ENCODE measurements at regions not wholly inside any gene's neighbourhood (a gene's known extent, or its start where the extent isn't known, plus 50 kb on each side); places are given as distances from the start of the nearest gene placed in this dataset.

DNA sequence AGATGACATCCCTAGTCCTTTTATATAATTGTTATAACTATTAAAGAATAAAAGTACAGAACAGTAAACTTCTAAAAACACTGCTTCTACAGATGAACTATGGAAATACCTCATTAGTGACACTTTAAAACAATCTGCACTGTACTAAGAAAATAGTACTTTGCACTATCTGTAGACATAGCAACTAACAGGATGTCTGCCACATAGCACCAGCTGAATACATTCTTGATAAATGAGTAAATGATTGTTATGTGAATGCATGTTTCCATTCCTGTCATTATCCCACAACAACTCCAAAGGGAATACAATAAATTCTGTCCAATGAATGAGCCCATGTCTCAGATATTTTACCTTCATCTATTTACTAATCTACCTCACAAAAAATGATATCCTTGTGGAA, 115.3 kb upstream of the SLC35G4 start:
- H3K27ac ChIP-seq (ENCODE audit: extremely low read depth, low read depth, low read length): no peak overlapping the region
- no peaks in the 10 kb centered on the region for H3K36me3 ChIP-seq (ENCODE audit: control insufficient read depth in 2 of 2, insufficient read depth in 1 of 2, low read length in 2 of 2)
- no peak for TF ChIP-seq ZNF155 (tag by site-specific recombination; IDR thresholded peaks at IDR 0.05)
- no peaks in the 10 kb centered on the region for H3K4me1 ChIP-seq (ENCODE audit: control insufficient read depth, insufficient read depth, low read length)
- ChIA-PET POLR2A (no interaction called here), CTCF (no interaction called here)
- H3K9me3 ChIP-seq (ENCODE audit: control insufficient read depth, insufficient read depth, low read depth, low read length): no peaks in the 10 kb centered on the region
- no peak overlapping the region for H3K4me3 ChIP-seq (ENCODE audit: low read depth, low read length)

GRCh38 chr18:11489266-11489899, 120.0 kb upstream of the SLC35G4 start:
- Histone ChIP-seq H3K27ac (ENCODE audit: extremely low read depth, low read depth, low read length) (no peak overlapping the region), H3K4me3 (ENCODE audit: low read depth, low read length) (no peak overlapping the region), H3K4me1 (ENCODE audit: control insufficient read depth, insufficient read depth, low read length) (no peaks in the 10 kb centered on the region), H3K36me3 (ENCODE audit: control insufficient read depth in 2 of 2, insufficient read depth in 1 of 2, low read length in 2 of 2) (no peaks in the 10 kb centered on the region), H3K9me3 (ENCODE audit: control insufficient read depth, insufficient read depth, low read depth, low read length) (no peaks in the 10 kb centered on the region)
- ChIA-PET POLR2A (no interaction called here), CTCF (interaction anchor here (1.8 kb wide), 1 partner anchor 29 kb away, joined by 10 read pairs; no protein-coding TSS in a partner anchor)
- no peak for TF ChIP-seq ZNF416 (tag by site-specific recombination; IDR thresholded peaks at IDR 0.05)
- no peak for TF ChIP-seq ZNF398 (tag by site-specific recombination; IDR thresholded peaks at IDR 0.05)
- TF ChIP-seq, protein P1, sequence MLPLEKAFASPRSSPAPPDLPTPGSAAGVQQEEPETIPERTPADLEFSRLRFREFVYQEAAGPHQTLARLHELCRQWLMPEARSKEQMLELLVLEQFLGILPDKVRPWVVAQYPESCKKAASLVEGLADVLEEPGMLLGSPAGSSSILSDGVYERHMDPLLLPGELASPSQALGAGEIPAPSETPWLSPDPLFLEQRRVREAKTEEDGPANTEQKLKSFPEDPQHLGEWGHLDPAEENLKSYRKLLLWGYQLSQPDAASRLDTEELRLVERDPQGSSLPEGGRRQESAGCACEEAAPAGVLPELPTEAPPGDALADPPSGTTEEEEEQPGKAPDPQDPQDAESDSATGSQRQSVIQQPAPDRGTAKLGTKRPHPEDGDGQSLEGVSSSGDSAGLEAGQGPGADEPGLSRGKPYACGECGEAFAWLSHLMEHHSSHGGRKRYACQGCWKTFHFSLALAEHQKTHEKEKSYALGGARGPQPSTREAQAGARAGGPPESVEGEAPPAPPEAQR (tag by site-specific recombination; IDR thresholded peaks at IDR 0.05): no peak
- no peak for TF ChIP-seq ZNF391 (tag by site-specific recombination; IDR thresholded peaks at IDR 0.05; ENCODE audit: borderline replicate concordance, low read depth)
- no peak for TF ChIP-seq ZNF677 (tag by site-specific recombination; IDR thresholded peaks at IDR 0.05)

DNA sequence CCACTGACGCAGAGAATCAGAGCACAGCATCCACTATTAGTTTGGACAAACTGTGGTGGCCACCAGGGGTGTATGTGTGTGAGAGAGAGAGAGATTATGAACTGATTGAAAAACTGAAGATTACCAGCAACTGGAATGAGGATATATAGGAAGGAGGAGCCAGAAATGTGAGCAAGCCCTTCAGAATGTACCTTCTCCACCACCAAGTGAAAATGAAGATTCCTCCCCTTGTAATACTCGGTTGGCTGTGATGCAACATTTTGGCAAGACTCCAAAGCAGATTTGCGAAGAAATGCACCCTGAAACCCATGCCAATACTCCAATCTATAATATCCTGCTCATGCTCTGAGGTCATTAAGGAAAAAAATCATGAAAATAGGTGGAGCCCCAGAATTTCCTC, 121.2 kb upstream of the SLC35G4 start:
- TF ChIP-seq ZNF701 (tag by site-specific recombination; IDR thresholded peaks at IDR 0.05): no peak
- no peak for TF ChIP-seq ZEB2 (tag by site-specific recombination; IDR thresholded peaks at IDR 0.05)
- no peak for TF ChIP-seq ZSCAN16 (tag by site-specific recombination; IDR thresholded peaks at IDR 0.05)
- TF ChIP-seq ZNF776 (tag by site-specific recombination; IDR thresholded peaks at IDR 0.05; ENCODE audit: borderline replicate concordance): no peak
- TF ChIP-seq ZBTB1 (tag by site-specific recombination; IDR thresholded peaks at IDR 0.05): no peak
- no peak for TF ChIP-seq ZNF112 (tag by site-specific recombination; IDR thresholded peaks at IDR 0.05)
- no peak for TF ChIP-seq ZNF416 (tag by site-specific recombination; IDR thresholded peaks at IDR 0.05)
- no peak for TF ChIP-seq WT1 (tag by site-specific recombination; IDR thresholded peaks at IDR 0.05)
- TF ChIP-seq ZNF571 (tag by site-specific recombination; IDR thresholded peaks at IDR 0.05): no peak
- no peak for TF ChIP-seq MEIS1 (CRISPR knock-in tag; IDR thresholded peaks at IDR 0.05; ENCODE audit: borderline replicate concordance)
- TF ChIP-seq ZNF791 (tag by site-specific recombination; IDR thresholded peaks at IDR 0.05): no peak
- TF ChIP-seq ZNF133 (tag by site-specific recombination; IDR thresholded peaks at IDR 0.05): no peak
- TF ChIP-seq ZNF155 (tag by site-specific recombination; IDR thresholded peaks at IDR 0.05): no peak

More for the DNA sequence above, 121.2 kb upstream of the SLC35G4 start:
- ChIA-PET CTCF (no interaction called here), POLR2A (no interaction called here)
- Histone ChIP-seq H3K9me3 (ENCODE audit: control insufficient read depth, insufficient read depth, low read depth, low read length) (no peaks in the 10 kb centered on the region), H3K4me1 (ENCODE audit: control insufficient read depth, insufficient read depth, low read length) (no peaks in the 10 kb centered on the region), H3K36me3 (ENCODE audit: control insufficient read depth in 2 of 2, insufficient read depth in 1 of 2, low read length in 2 of 2) (no peaks in the 10 kb centered on the region), H3K4me3 (ENCODE audit: low read depth, low read length) (no peak overlapping the region), H3K27ac (ENCODE audit: extremely low read depth, low read depth, low read length) (no peak overlapping the region)
